ENCODE measurements at regions not wholly inside any gene's neighbourhood (a gene's known extent, or its start where the extent isn't known, plus 50 kb on each side); places are given as distances from the start of the nearest gene placed in this dataset.

DNA sequence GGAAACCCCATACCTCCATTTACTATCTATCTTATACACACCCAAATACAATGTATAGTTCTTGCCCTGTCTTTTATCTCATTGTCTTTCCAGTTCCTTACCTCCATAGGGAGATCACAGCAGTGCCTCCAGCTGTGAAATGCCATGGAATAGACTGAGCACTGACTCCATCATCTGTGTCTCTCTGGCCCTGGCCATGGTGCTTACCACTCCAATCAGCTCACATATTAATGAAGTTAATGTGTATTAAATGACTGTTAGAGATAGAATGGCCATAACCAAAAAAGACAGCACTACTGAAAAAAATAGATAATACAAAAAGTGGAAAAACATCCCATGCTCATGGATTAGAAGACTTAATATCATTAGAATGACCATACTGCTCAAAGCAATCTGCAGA lies 240.4 kb upstream of the SOX21 start:
- no peaks in the 10 kb centered on the region for H3K4me1 ChIP-seq (ENCODE audit: insufficient read depth, insufficient read length)
- no peaks in the 10 kb centered on the region for H3K27me3 ChIP-seq (ENCODE audit: insufficient read depth, insufficient read length)
- no peak for DNase-seq (ENCODE audit: low read depth, low spot score)
- H3K4me3 ChIP-seq (ENCODE audit: insufficient read length, low read depth) = no peak overlapping the region
- H3K9me3 ChIP-seq (ENCODE audit: insufficient read depth, low read length) = no peaks in the 10 kb centered on the region
- H3K36me3 ChIP-seq (ENCODE audit: insufficient read depth, insufficient read length, low read length) = no peaks in the 10 kb centered on the region
- TF ChIP-seq YY1 (IDR thresholded peaks at IDR 0.05; ENCODE audit: insufficient read depth, insufficient read length) = no peak
- no peak for TF ChIP-seq ZNF274 (IDR thresholded peaks at IDR 0.05; ENCODE audit: low read depth, low read length)
- no peak for TF ChIP-seq SUZ12 (IDR thresholded peaks at IDR 0.05; ENCODE audit: extremely low read depth, insufficient read depth, insufficient read length)
- H3K9ac ChIP-seq (ENCODE audit: insufficient read length, low read depth) = no peak overlapping the region

GRCh38 chr13:94950303-94950702 lies 238.0 kb upstream of the SOX21 start:
- Histone ChIP-seq H3K27me3 (ENCODE audit: insufficient read depth, insufficient read length) (no peaks in the 10 kb centered on the region), H3K36me3 (ENCODE audit: insufficient read depth, insufficient read length, low read length) (no peaks in the 10 kb centered on the region), H3K4me1 (ENCODE audit: insufficient read depth, insufficient read length) (peaks cover 3% of the 10 kb centered on the region), H3K9me3 (ENCODE audit: insufficient read depth, low read length) (no peaks in the 10 kb centered on the region), H3K9ac (ENCODE audit: insufficient read length, low read depth) (no peak overlapping the region), H3K4me3 (ENCODE audit: insufficient read length, low read depth) (no peak overlapping the region)
- DNase-seq (ENCODE audit: low read depth, low spot score) = peak; percentile 30
- TF ChIP-seq SUZ12 (IDR thresholded peaks at IDR 0.05; ENCODE audit: extremely low read depth, insufficient read depth, insufficient read length) (no peak), ZNF274 (IDR thresholded peaks at IDR 0.05; ENCODE audit: low read depth, low read length) (no peak)

GRCh38 chr13:94947965-94948371 lies 235.6 kb upstream of the SOX21 start:
- no peak overlapping the region for H3K9ac ChIP-seq (ENCODE audit: insufficient read length, low read depth)
- TF ChIP-seq SUZ12 (IDR thresholded peaks at IDR 0.05; ENCODE audit: extremely low read depth, insufficient read depth, insufficient read length) (no peak), YY1 (IDR thresholded peaks at IDR 0.05; ENCODE audit: insufficient read depth, insufficient read length) (no peak), ZNF274 (IDR thresholded peaks at IDR 0.05; ENCODE audit: low read depth, low read length) (no peak)
- H3K9me3 ChIP-seq (ENCODE audit: insufficient read depth, low read length) = no peaks in the 10 kb centered on the region
- H3K4me1 ChIP-seq (ENCODE audit: insufficient read depth, insufficient read length) = peaks cover 3% of the 10 kb centered on the region
- no peak overlapping the region for H3K4me3 ChIP-seq (ENCODE audit: insufficient read length, low read depth)
- no peaks in the 10 kb centered on the region for H3K36me3 ChIP-seq (ENCODE audit: insufficient read depth, insufficient read length, low read length)
- H3K27me3 ChIP-seq (ENCODE audit: insufficient read depth, insufficient read length) = no peaks in the 10 kb centered on the region
- DNase-seq (ENCODE audit: low read depth, low spot score) = peak; percentile 85

- DNase-seq (ENCODE audit: low read depth, low spot score) = peak; percentile 13
- Histone ChIP-seq H3K9ac (ENCODE audit: insufficient read length, low read depth) (peak overlapping the region; percentile 11), H3K9me3 (ENCODE audit: insufficient read depth, low read length) (peaks cover 4% of the 10 kb centered on the region; the same call in 1 of the 2 replicates), H3K27me3 (ENCODE audit: insufficient read depth, insufficient read length) (no peaks in the 10 kb centered on the region), H3K4me1 (ENCODE audit: insufficient read depth, insufficient read length) (peaks cover 3% of the 10 kb centered on the region), H3K36me3 (ENCODE audit: insufficient read depth, insufficient read length, low read length) (no peaks in the 10 kb centered on the region), H3K4me3 (ENCODE audit: insufficient read length, low read depth) (no peak overlapping the region)
- TF ChIP-seq SUZ12 (IDR thresholded peaks at IDR 0.05; ENCODE audit: extremely low read depth, insufficient read depth, insufficient read length) = no peak
- no peak for TF ChIP-seq ZNF274 (IDR thresholded peaks at IDR 0.05; ENCODE audit: low read depth, low read length)
- TF ChIP-seq YY1 (IDR thresholded peaks at IDR 0.05; ENCODE audit: insufficient read depth, insufficient read length) = no peak
Measured at GRCh38 chr13:94947392-94947791, 235.0 kb upstream of the SOX21 start.

DNA sequence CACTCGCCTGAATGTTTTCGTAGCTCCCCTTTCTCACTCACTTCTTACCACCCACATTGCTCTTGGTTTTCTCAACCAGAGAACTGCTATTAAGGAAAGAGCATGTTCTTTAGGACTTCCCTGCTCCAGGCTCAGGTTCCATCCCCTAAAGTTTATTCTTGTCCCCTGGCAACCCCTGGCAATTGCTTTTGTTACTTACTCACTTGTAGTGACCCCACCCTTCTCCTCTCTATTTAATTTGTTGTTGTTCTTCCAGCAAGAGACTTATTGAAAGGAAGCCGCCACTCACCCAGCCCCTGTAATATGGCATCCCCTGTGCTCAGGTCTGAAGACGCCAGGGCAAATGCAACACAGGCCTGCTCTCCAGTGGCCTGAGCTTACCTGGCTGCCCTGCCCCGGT lies 233.7 kb upstream of the SOX21 start:
- no peak for TF ChIP-seq ZNF274 (IDR thresholded peaks at IDR 0.05; ENCODE audit: low read depth, low read length)
- no peak for TF ChIP-seq SUZ12 (IDR thresholded peaks at IDR 0.05; ENCODE audit: extremely low read depth, insufficient read depth, insufficient read length)
- no peak for TF ChIP-seq YY1 (IDR thresholded peaks at IDR 0.05; ENCODE audit: insufficient read depth, insufficient read length)
- H3K4me3 ChIP-seq (ENCODE audit: insufficient read length, low read depth) = no peak overlapping the region
- H3K27me3 ChIP-seq (ENCODE audit: insufficient read depth, insufficient read length) = no peaks in the 10 kb centered on the region
- H3K9ac ChIP-seq (ENCODE audit: insufficient read length, low read depth) = peak overlapping the region; percentile 29
- peaks cover 3% of the 10 kb centered on the region for H3K4me1 ChIP-seq (ENCODE audit: insufficient read depth, insufficient read length)
- peaks cover 8% of the 10 kb centered on the region; the same call in 1 of the 2 replicates for H3K9me3 ChIP-seq (ENCODE audit: insufficient read depth, low read length)
- no peaks in the 10 kb centered on the region for H3K36me3 ChIP-seq (ENCODE audit: insufficient read depth, insufficient read length, low read length)
- no peak for DNase-seq (ENCODE audit: low read depth, low spot score)

DNA sequence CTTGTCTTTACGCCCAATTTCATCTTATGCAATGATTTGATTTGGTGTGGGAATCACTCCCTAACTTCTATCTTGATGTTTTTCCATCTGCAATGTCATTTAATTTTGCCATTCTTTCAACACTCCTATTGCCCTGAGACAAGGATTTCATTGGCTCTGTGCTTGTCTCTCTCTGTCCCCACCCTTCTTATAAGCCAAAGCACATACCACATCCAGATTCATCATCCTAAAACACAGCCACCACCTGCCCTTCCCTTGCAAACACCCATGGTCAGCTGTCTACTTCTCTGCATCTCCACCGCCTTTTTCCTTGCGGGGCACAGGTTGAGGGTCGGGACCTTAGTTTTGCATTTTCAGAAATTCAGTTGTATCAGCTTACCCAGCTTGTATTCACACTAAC lies 225.8 kb upstream of the SOX21 start:
- TF ChIP-seq SUZ12 (IDR thresholded peaks at IDR 0.05; ENCODE audit: extremely low read depth, insufficient read depth, insufficient read length) (no peak), YY1 (IDR thresholded peaks at IDR 0.05; ENCODE audit: insufficient read depth, insufficient read length) (no peak), ZNF274 (IDR thresholded peaks at IDR 0.05; ENCODE audit: low read depth, low read length) (no peak)
- DNase-seq (ENCODE audit: low read depth, low spot score) = no peak

DNA sequence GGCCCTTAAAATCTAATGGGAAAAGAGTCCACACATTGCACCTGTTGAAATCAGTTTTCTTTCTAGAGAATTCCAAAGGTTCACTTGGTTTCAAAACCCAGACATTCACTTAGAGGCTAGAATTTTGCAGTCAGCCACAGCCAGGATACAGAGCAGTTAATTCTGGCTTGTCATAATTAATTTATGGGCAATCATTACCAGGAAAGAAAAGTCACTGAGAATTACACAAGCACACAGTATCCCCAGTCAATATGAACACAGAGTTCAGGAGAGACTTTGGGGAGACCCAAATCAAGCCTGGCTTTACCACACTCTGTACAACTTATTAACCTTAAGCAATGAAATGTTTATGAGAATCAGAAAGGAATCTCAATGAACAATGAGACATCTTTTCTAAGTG lies 224.3 kb upstream of the SOX21 start:
- Histone ChIP-seq H3K9ac (ENCODE audit: insufficient read length, low read depth) (no peak overlapping the region), H3K27me3 (ENCODE audit: insufficient read depth, insufficient read length) (no peaks in the 10 kb centered on the region), H3K9me3 (ENCODE audit: insufficient read depth, low read length) (peaks cover 10% of the 10 kb centered on the region; the same call in 1 of the 2 replicates), H3K4me1 (ENCODE audit: insufficient read depth, insufficient read length) (no peaks in the 10 kb centered on the region), H3K4me3 (ENCODE audit: insufficient read length, low read depth) (no peak overlapping the region), H3K36me3 (ENCODE audit: insufficient read depth, insufficient read length, low read length) (no peaks in the 10 kb centered on the region)
- TF ChIP-seq ZNF274 (IDR thresholded peaks at IDR 0.05; ENCODE audit: low read depth, low read length) (no peak), SUZ12 (IDR thresholded peaks at IDR 0.05; ENCODE audit: extremely low read depth, insufficient read depth, insufficient read length) (no peak), YY1 (IDR thresholded peaks at IDR 0.05; ENCODE audit: insufficient read depth, insufficient read length) (no peak)
- no peak for DNase-seq (ENCODE audit: low read depth, low spot score)

More for the DNA sequence above, 225.8 kb upstream of the SOX21 start:
- Histone ChIP-seq H3K9ac (ENCODE audit: insufficient read length, low read depth) (no peak overlapping the region), H3K4me3 (ENCODE audit: insufficient read length, low read depth) (no peak overlapping the region), H3K4me1 (ENCODE audit: insufficient read depth, insufficient read length) (no peaks in the 10 kb centered on the region), H3K36me3 (ENCODE audit: insufficient read depth, insufficient read length, low read length) (no peaks in the 10 kb centered on the region), H3K27me3 (ENCODE audit: insufficient read depth, insufficient read length) (no peaks in the 10 kb centered on the region), H3K9me3 (ENCODE audit: insufficient read depth, low read length) (peaks cover 16% of the 10 kb centered on the region; the same call in 1 of the 2 replicates)

Measured in NT2/D1 (cell line).